Activated T-cell treated with anti-CD3 and anti-CD28 coated beads, Interleukin-2, amount 50 U/mL, for 48 hours (primary cell): ENCODE measurements at regions not wholly inside any gene's neighbourhood (a gene's known extent, or its start where the extent isn't known, plus 50 kb on each side); places are given as distances from the start of the nearest gene placed in this dataset.
A peak's percentile ranks its signal among the peaks of the same experiment; 100 is the strongest.

ENCODE experiments used
- DNase-seq, 2 experiments: peaks; one replicate each; pipeline ENCODE4 v3.0.0-alpha.2; 2020

DNA sequence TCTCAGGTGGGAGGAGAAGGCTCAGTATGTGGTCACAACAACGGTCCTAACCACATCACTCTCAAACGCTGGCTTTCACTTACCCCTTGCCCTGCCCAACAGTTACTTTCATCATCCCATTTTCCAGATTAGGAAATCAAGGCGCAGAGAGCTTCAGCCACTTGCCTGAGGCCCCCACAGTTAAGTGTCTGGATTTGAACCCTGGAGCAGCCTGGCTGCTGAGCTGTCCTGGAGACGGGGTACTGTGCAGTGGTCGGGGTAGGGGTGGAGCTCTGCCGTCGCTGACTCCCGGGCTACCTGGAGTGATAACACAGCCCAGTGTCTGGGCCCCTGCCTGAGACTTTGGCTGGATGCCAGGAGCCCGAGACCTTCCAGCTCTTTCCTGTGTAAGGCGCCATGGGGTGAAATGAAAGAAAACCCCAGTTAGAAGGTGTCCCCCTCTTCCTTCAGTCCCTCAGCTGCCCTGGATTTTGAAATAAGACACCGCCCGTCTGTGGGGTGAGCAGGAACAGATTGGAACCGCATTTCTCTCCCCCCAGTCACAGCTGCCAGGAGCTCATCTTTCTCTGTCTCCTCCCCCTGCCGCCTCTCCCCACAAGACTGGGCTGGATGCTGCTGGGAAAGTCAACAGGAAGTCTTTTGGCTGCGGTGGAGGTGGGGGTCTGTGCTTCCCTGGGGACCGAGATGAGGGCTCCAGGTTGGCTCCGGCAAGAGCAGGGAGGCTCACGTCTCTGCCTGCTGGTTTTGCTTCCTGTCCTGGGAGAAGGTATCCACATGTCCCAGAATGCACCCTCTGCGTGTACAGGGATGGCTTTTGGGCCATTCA, 280.2 kb downstream of the SEC14L1 start:
- DNase-seq: peak; percentile 52 to 65

DNA sequence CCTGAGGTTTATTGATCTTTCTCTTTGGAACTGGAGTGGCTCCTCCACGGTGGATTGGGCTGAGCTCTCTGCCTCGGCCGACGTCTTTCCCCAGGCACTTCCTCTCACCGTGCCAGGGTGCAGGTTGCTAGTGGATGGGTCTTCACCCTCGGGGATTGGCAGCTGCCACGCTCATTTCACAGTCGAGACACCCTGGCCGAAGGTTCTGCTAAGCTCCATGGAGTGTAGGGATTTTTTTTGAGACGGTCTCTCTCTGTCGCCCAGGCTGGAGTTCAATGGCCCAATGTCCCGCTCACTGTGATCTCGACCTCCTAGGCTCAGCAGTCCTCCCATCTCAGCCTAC, 280.8 kb downstream of the SEC14L1 start:
- no peak for DNase-seq

GRCh38 chr17:77422104-77422747, 281.5 kb downstream of the SEC14L1 start:
- DNase-seq: no peak

DNA sequence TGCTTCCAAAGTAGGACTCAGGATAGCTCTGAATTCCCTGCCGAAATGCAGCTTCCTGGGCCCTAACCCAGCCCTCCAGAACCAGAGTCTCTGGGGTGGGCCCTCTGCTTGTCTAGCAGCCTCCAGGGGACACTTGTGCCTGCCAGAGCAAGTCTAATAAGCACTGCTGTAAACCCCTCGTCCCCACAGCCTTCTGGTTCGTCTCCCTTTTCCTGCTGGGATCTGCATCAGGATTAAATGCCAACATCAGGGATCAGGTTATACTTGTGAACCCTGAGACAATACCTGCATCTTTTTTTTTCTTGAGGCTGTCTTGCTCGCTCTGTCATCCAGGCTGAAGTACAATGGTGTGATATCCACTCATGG, 282.0 kb downstream of the SEC14L1 start:
- no peak for DNase-seq

DNA sequence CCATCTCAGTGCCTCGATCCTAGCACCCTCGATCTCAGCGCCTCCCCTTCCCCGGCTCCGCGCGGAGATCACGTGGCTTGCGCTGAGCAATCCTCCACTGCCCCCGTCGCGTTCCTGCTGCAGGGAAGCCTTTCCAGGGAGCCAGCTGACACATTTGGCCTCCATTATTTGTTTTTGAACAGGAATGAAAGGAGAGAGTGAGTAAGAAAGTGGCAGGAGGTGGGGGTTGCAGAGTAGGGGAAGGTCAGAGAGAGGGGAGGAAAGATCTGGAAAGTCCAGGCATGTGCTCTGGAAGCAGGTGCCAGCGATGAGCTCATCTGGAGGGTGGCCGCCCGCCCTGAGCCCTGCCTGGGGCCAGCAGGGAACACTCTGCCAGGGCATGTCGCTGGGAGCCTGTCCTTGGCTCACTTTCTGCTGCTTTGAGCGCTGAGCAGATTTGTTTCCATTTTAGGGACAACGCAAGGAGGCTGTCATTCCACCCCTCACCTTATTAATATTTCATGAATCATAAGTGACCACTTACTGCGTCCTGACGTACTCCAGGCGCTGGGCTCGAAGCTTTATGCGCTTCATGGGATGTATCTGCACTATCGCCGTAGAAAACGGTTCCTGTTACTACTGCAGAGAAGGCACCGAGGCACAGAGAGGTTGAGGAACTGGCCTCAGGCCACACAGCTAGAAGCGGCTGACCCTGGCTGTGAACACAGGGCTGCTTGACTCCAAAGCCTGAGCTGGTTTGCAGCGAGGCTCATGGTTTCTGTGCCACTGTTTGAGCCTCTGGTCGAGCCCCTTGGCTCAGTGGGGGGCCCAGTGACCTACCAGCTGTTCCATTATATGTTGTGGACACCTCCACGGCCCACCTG, 283.1 kb downstream of the SEC14L1 start:
- no peak for DNase-seq

- DNase-seq: no peak
Measured at GRCh38 chr17:77424585-77425344, 284.0 kb downstream of the SEC14L1 start.

DNA sequence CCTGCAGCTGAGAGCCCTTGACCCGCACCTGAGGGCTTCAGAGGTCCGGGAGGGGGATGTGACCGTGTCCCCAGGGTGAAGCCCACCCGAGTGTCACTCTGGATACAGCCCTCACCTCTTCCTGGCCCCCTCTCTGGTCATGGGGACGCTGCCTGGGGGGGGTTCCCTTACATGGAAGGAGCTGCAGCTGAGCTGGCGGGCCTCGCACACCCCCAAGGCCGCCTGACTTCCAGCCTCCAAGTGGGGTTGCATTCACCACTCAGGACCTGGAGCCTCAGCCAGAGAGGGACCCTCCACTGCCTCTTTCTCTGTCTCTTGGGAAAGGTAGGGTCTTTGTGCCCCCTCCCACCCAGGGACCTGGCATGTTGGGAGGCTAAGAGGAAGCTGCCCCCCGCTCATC, 284.6 kb downstream of the SEC14L1 start:
- DNase-seq: peak in 1 of 2 experiments; percentile 25

DNA sequence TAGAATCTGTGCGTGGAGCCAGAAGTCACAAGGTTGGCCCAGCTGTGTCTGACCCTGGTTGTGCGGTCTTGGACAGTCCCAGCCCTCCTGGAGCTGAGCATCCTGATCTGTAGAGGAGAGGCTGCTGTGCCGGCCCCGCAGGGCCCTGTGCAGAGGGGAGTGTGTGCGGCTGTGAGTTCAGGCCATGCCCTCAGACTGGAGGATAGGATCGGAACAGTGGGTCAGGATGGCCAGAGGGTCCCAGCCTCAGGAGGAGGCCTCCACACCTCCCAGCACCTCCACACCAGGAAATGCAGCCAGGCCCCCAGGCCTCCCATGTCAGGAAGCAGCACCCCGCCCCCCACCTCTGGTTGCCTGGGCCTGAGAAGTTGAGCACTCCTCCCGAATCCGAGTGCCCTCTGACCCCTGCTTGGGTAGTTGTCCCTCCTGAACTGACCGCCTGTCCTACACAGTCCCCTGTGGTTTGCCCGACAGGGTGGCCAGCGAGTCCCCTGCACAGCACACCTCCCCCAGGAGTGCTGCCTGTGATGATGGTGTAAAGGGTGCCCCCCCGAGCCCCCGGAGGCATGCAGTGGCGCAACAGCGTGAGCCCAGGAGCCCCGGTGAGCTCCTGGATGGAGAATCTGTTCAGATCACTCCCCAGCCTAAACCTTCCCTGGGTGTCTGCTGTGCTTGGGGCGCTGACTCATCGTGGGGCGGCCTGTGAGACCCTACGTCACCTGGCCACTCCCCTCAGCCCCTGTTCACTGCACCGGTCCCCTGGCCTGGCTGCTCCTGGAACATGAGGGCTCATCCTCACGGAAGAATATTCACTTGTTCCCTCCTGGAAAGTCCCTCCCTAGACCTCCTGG, 285.2 kb downstream of the SEC14L1 start:
- peak; percentile 83 to 85 for DNase-seq

DNA sequence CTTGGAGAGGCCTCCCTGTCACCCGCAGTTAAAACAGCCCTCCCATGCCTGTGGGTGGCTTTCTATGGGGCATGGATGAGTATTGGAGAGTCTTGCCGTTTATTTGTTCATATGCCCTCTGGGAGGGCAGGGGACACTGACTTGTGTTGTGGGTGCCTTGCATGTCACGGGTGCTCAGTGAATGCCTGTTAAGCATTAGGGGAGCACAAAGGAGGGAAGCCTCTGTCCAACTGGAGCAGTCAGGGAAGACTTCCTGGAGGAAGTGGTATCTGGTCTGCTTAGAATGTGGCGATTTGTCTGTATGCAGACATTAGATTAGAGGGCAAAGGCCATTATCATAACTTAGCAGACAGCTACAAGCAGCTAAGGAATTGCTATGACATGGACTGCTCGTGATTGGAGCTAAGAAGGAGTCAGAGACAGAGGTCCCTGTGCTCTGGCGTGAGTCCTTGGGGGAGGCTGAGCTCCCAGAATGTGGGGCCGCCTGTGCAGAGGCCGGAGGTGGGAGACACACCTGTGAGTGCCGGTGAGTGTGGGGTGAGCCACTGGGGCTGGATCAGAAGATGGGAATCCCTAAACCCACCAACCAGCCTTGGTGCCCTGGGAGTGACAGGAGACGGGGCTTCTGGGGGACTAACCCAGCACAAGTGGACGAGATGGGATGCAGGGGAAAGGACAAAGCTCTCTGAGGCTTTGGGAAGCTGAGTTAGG, 286.1 kb downstream of the SEC14L1 start:
- DNase-seq: no peak

DNA sequence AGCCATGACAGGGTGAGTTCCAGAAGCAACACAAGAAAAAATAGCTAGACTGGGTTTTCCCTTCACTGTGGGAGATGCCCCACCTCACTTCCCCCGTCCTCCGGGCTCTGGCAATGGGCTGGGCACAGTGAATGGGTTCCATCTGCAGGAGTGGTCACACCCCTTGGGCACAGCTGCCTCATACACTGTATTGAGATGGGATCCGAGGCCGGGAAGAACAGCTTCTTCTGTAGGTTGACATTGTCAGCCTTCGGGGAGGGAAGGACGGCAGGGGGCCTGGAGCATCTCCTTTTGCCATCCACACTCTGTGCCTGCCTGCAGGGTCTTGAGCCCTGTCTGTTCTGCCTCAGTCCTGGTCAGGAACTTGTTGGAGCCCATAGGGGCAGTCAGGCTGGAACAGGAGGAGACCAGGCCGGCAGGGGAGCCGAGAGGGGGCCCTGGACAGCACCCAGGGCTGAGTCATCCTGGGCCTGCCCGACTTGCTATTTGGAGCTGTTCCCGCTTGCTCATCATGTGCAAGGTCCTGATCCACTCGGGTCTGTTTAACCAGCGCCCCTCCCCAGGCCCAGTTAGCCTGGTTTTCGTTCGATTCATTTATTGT, 286.7 kb downstream of the SEC14L1 start:
- DNase-seq: no peak

DNA sequence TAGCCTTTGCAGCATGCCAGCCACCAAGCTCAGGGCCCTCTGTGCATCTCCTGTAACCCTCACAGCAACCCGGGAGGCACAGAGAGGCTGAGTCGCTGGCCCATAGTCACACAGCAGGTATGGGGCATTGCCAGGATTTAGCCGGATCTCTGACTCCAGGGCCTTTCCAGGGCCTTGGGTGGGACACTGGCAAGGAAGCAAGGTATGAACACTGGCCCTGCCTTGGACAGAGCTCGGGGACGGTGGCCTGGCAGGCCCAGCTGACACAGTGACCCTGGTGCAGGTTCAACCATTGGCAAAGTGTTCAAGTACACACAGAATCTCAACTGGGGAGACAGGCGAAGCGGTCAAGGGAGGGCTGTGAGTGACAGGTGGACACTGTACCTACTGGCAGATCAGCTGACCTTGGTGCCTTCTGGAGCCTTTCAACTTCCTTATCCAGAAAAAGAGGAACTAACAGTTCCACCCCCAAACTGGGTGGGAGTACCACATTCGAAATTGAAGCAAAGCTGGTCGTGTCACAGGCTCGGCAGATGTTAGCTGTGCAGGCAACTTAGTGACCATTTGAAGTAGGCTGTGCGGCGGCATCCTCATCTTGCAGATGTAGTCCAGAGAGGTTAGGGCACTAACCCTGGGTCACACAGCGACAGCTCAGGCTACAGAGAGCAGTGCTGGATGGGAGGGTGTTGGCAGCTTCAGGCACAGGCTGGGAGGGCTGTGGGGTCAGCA, 287.4 kb downstream of the SEC14L1 start:
- DNase-seq: no peak

GRCh38 chr17:77428749-77429368, 288.1 kb downstream of the SEC14L1 start:
- DNase-seq: peak in 1 of 2 experiments; percentile 19

DNA sequence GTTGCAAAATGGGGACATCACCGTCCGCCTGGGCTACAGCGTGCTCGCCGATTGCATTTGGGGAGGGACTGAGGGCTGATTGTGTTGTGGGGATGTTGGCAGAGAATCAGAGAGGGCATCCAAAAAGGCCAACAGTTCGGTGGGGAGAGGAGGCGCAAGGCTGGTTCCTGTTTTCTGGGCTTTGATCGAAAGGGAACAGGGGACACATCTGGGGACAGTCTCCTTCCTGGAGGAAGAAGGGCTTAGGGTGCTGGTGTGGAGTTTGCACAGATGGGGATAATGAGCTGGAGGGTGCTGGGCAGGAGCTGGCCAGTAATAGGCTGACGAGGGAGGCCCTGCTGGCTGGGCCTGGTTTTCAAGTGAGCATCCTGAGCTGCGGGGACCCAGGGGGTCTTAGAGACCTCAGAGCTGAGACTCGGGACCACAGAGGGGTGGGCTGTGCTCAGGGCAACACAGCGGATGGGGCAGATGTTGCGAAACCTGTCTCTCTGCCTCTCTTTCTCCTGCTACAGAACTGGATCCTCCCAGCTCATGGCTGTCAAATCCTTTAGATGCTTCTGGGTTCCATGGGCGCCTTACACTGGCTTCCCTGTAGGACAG, 288.7 kb downstream of the SEC14L1 start:
- DNase-seq: no peak

DNA sequence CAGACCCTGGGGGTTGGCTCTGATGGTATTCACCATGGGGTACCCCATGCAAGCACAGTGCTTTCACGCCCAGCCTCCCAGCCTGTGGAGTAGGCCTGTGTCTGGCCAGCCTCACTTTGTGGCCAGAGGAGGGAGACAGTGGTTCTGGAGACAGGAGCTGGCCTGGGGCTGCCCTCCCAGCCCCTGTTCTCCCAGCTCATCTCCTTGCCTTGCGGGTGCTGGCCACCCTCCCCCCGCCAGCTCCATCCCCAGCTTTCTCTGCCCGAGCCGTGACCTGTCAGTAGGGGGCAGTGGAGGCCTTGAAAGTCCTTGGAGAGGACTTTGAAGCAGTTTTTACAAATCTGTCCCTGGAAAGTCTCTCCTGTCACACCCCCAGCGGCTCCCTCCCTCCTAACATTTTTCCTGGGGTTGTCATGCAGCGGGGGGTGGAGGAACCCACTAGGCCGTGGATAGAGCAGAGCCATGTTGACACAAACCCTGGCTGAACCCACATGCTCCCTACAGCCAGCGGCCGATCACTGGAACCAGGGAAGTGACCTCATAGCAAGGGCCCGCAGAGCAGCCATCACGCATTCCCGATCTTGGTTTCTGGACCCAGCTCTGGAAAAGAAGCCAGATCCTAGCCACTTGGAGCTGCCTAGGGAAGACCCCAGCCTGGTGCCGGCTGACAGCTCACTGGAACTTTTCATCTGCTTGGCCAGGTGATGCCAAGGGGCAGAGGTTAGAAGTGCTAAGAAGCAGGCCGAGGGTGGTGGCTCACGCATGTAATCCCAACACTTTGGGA, 289.4 kb downstream of the SEC14L1 start:
- peak; percentile 92 to 94 for DNase-seq

DNA sequence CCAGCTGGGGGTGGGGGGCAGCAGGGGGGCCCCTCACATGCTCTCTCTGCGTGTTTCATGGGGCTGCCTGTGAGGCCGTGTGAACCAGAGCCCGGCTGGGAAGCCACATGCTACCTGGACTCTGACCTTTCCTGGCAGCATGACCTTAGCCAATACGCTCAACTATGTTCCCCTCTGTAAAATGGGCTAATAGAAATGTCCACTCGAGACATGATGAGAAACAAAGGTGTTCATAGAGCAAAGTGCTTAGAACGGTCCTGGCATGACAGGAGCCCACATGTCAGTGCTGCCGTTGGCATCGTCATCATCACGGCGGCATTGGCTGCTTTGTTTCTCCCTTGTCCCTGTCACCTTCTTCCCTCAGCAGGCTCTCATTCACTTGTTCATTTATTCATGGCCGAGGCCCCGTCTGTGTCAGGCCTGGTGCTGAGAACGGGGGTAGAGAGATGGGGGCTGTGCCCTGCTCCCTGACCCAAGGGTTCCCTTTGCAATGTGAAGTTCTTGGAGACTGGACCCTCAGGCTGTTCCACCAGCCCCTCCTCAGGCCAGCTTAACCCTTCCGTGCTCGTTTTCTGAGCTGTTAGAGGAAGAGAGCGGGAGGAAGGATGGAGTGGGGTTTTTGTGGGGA, 291.4 kb downstream of the SEC14L1 start:
- DNase-seq: peak in 1 of 2 experiments; percentile 33

GRCh38 chr17:77432742-77433141, 292.0 kb downstream of the SEC14L1 start:
- DNase-seq: peak; percentile 56 to 59

GRCh38 chr17:77433385-77434135, 292.8 kb downstream of the SEC14L1 start:
- peak; percentile 64 to 69 for DNase-seq
